ENCODE measurements at regions not wholly inside any gene's neighbourhood (a gene's known extent, or its start where the extent isn't known, plus 50 kb on each side); places are given as distances from the start of the nearest gene placed in this dataset.

- TF ChIP-seq POLR2A (IDR thresholded peaks at IDR 0.05) (no peak), CTCF (IDR thresholded peaks at IDR 0.05) (no peak), POLR2AphosphoS5 (IDR thresholded peaks at IDR 0.05) (no peak)
Observed at GRCh38 chr9:126240835-126241234, 85.8 kb upstream of the MVB12B start.

All from suprapubic skin (tissue), 4 donors.